HL-60 (cell line): ENCODE measurements at regions not wholly inside any gene's neighbourhood (a gene's known extent, or its start where the extent isn't known, plus 50 kb on each side); places are given as distances from the start of the nearest gene placed in this dataset.

Experiments used
- DNase-seq, 2 experiments: peaks; one replicate each; pipeline ENCODE4 v3.0.0-alpha.2; 2010 to 2020; ENCODE audit warnings: low read depth in 1 of 2, low spot score in 1 of 2
- H3K27ac ChIP-seq: fragments of 250-450 bp; sonication (Bioruptor Pico); replicated peaks from 2 replicates; pipeline ENCODE4 v1.5.1; 2020; ENCODE audit warnings: mild to moderate bottlenecking, moderate library complexity
- H3K27me3 ChIP-seq: fragments of 250-450 bp; sonication (Bioruptor Pico); 2 replicates; pipeline ENCODE4 v1.5.1; 2021; ENCODE audit warnings: mild to moderate bottlenecking, moderate library complexity; ENCODE audit not compliant: insufficient read depth, poor library complexity, severe bottlenecking
- H3K4me3 ChIP-seq: replicated peaks from 2 replicates; pipeline ENCODE4 v1.5.1; 2011; ENCODE audit warnings: mild to moderate bottlenecking, control low read depth, low read length; ENCODE audit not compliant: insufficient read depth
- GABPA ChIP-seq: IDR thresholded peaks from 2 replicates; pipeline ENCODE4 v1.6.1; 2012; ENCODE audit warnings: low read depth
- POLR2AphosphoS5 ChIP-seq: IDR thresholded peaks from 2 replicates; pipeline ENCODE4 v1.6.1; 2012; ENCODE audit warnings: low read depth
- SPI1 ChIP-seq: IDR thresholded peaks from 2 replicates; pipeline ENCODE4 v1.6.1; 2012; ENCODE audit warnings: low read depth, mild to moderate bottlenecking, borderline replicate concordance
- TF ChIP-seq, protein P1 (sequence below): IDR thresholded peaks from one replicate; pipeline ENCODE4 v1.5.1; 2011; ENCODE audit warnings: low read length, control low read depth, inconsistent platforms; ENCODE audit not compliant: insufficient read depth
- TF ChIP-seq, protein P2 (sequence below): IDR thresholded peaks from 2 replicates; pipeline ENCODE4 v1.6.1; 2012; ENCODE audit warnings: low read depth; ENCODE audit not compliant: insufficient replicate concordance

DNA sequence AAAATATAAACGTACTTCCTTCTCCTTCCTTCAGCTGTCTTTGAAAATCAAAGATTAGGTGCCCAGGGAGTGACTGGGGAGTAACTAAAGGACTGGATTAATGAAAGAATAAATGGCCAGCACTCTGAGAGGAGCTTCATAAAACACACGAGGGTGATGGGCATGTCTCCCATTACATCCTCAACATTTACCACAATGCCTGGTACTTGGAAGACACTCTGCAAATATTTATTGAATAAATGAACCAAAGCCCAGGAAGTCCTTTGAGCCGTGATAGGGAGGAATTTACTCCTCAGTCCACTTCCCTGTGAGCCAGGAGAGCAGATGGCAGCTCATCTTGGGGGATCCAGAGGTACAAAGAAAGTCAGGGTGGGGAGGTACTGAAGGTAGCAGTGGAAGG is 96.3 kb downstream of the RAB11FIP2 start:
- no peaks in the 10 kb centered on the region for H3K27me3 ChIP-seq
- DNase-seq = no peak
- H3K4me3 ChIP-seq = no peak overlapping the region
- TF ChIP-seq GABPA (no peak), SPI1 (no peak), POLR2AphosphoS5 (no peak)
- TF ChIP-seq, protein P1, sequence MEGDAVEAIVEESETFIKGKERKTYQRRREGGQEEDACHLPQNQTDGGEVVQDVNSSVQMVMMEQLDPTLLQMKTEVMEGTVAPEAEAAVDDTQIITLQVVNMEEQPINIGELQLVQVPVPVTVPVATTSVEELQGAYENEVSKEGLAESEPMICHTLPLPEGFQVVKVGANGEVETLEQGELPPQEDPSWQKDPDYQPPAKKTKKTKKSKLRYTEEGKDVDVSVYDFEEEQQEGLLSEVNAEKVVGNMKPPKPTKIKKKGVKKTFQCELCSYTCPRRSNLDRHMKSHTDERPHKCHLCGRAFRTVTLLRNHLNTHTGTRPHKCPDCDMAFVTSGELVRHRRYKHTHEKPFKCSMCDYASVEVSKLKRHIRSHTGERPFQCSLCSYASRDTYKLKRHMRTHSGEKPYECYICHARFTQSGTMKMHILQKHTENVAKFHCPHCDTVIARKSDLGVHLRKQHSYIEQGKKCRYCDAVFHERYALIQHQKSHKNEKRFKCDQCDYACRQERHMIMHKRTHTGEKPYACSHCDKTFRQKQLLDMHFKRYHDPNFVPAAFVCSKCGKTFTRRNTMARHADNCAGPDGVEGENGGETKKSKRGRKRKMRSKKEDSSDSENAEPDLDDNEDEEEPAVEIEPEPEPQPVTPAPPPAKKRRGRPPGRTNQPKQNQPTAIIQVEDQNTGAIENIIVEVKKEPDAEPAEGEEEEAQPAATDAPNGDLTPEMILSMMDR = no peak
- TF ChIP-seq, protein P2, sequence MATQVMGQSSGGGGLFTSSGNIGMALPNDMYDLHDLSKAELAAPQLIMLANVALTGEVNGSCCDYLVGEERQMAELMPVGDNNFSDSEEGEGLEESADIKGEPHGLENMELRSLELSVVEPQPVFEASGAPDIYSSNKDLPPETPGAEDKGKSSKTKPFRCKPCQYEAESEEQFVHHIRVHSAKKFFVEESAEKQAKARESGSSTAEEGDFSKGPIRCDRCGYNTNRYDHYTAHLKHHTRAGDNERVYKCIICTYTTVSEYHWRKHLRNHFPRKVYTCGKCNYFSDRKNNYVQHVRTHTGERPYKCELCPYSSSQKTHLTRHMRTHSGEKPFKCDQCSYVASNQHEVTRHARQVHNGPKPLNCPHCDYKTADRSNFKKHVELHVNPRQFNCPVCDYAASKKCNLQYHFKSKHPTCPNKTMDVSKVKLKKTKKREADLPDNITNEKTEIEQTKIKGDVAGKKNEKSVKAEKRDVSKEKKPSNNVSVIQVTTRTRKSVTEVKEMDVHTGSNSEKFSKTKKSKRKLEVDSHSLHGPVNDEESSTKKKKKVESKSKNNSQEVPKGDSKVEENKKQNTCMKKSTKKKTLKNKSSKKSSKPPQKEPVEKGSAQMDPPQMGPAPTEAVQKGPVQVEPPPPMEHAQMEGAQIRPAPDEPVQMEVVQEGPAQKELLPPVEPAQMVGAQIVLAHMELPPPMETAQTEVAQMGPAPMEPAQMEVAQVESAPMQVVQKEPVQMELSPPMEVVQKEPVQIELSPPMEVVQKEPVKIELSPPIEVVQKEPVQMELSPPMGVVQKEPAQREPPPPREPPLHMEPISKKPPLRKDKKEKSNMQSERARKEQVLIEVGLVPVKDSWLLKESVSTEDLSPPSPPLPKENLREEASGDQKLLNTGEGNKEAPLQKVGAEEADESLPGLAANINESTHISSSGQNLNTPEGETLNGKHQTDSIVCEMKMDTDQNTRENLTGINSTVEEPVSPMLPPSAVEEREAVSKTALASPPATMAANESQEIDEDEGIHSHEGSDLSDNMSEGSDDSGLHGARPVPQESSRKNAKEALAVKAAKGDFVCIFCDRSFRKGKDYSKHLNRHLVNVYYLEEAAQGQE = no peak
- no peak overlapping the region for H3K27ac ChIP-seq
